GM12878 (cell line): ENCODE measurements at regions not wholly inside any gene's neighbourhood (a gene's known extent, or its start where the extent isn't known, plus 50 kb on each side); places are given as distances from the start of the nearest gene placed in this dataset.

Experiments used
- ATAC-seq: fragments of 200-7000 bp; cut with Tn5 transposase; 3 replicates; pipeline ENCODE4 v1.9.1; 2020; ENCODE audit warnings: mild to moderate bottlenecking, moderate library complexity
- BruUV-seq: library from RNA; stranded (reverse); fragments of 400-500 nt; replicated peaks from 2 replicates; lab custom pipeline; 2021; lab: Mats Ljungman, UMichigan
- CTCF ChIA-PET: fragments of 300-600 bp; sonication (Branson Sonifier 250); formaldehyde crosslinking; extraction: SDS; loops from one replicate; lab custom pipeline; 2021; ENCODE audit warnings: inconsistent platforms; lab: Yijun Ruan, JAX
- POLR2A ChIA-PET: fragments of 350-600 bp; formaldehyde crosslinking; extraction: SDS; loops from one replicate; lab custom pipeline; 2021; ENCODE audit warnings: inconsistent platforms; lab: Charles Lee
- RAD21 ChIA-PET: fragments of 300-600 bp; sonication (Branson Sonifier 250); formaldehyde crosslinking; loops from one replicate; lab custom pipeline; 2023; ENCODE audit warnings: antibody characterized with exemption; ENCODE audit not compliant: unreplicated experiment; lab: Charles Lee
- SMC1A ChIA-PET: fragments of 300-600 bp; sonication (Branson Sonifier 250); formaldehyde crosslinking; loops from one replicate; lab custom pipeline; 2023; ENCODE audit not compliant: unreplicated experiment, uncharacterized antibody; lab: Charles Lee
- DNase-seq: peaks from one replicate; pipeline ENCODE4 v3.0.0-alpha.2; 2011; ENCODE audit warnings: low read depth, low spot score
- FAIRE-seq: peaks from 3 replicates; lab custom pipeline; 2011; peaks lifted over from hg19 to GRCh38; lab: Jason Lieb, UNC
- H2AFZ ChIP-seq: 2 replicates; pipeline ENCODE4 v1.6.0; 2011; ENCODE audit warnings: low read depth, low read length, control low read depth; ENCODE audit not compliant: control insufficient read depth
- H3K27ac ChIP-seq: 2 replicates; pipeline ENCODE4 v1.5.1; 2011; ENCODE audit warnings: control low read depth; ENCODE audit not compliant: control insufficient read depth, insufficient read depth
- H3K27me3 ChIP-seq, 2 experiments: replicated peaks in 1 of 2; 2 replicates each; pipeline versions ENCODE4 v1.6.0 to v1.6.1; 2011; ENCODE audit warnings: low read length in 1 of 2; ENCODE audit not compliant: control insufficient read depth in 2 of 2, insufficient read depth in 2 of 2
- H3K36me3 ChIP-seq, 2 experiments: 2 replicates each; pipeline ENCODE4 v1.5.1; 2011; ENCODE audit warnings: low read length in 1 of 2; ENCODE audit not compliant: control insufficient read depth in 2 of 2, insufficient read depth in 2 of 2
- H3K4me1 ChIP-seq: 2 replicates; pipeline ENCODE4 v1.6.1; 2011; ENCODE audit warnings: mild to moderate bottlenecking, low read length, moderate library complexity, mixed read lengths; ENCODE audit not compliant: control insufficient read depth, insufficient read depth
- H3K4me2 ChIP-seq: 2 replicates; pipeline ENCODE4 v1.6.0; 2011; ENCODE audit warnings: control low read depth; ENCODE audit not compliant: control insufficient read depth, insufficient read depth
- H3K4me3 ChIP-seq: fragments of 200-600 bp; sonication (generic); 2 replicates; pipeline ENCODE4 v1.5.1; 2016
- H3K79me2 ChIP-seq: 2 replicates; pipeline ENCODE4 v1.6.0; 2011; ENCODE audit warnings: low read length; ENCODE audit not compliant: control insufficient read depth, insufficient read depth
- H3K9ac ChIP-seq: 2 replicates; pipeline ENCODE4 v1.8.0; 2011; ENCODE audit warnings: low read length, control low read depth, mixed read lengths; ENCODE audit not compliant: control insufficient read depth, insufficient read depth
- H3K9me3 ChIP-seq: replicated peaks from 3 replicates; pipeline ENCODE4 v1.5.1; 2011; ENCODE audit warnings: mild to moderate bottlenecking, low read length; ENCODE audit not compliant: control insufficient read depth, insufficient read depth
- H4K20me1 ChIP-seq: 2 replicates; pipeline ENCODE4 v1.6.0; 2011; ENCODE audit not compliant: control insufficient read depth, insufficient read depth
- CEBPB ChIP-seq, 2 experiments: fragments of 150-350 bp in 1 of 2; IDR thresholded peaks; 2 replicates each; pipeline ENCODE4 v1.6.1; 2012 to 2014; ENCODE audit warnings: low read depth in 2 of 2, low read length in 2 of 2, borderline replicate concordance in 1 of 2, inconsistent platforms in 1 of 2
- E4F1 ChIP-seq: fragments of 450-650 bp; IDR thresholded peaks from 2 replicates; pipeline ENCODE4 v1.6.1; 2018; ENCODE audit warnings: borderline replicate concordance, mild to moderate bottlenecking; ENCODE audit not compliant: partially characterized antibody
- EZH2 ChIP-seq: IDR thresholded peaks from 2 replicates; pipeline ENCODE4 v1.6.1; 2012; ENCODE audit warnings: low read depth, mild to moderate bottlenecking, control low read depth, inconsistent platforms, low read length, borderline replicate concordance; ENCODE audit not compliant: control insufficient read depth
- FOS ChIP-seq: IDR thresholded peaks from 3 replicates; pipeline ENCODE4 v1.6.1; 2011; ENCODE audit warnings: borderline replicate concordance; ENCODE audit not compliant: insufficient read length; ENCODE audit errors: extremely low read depth
- NFIC ChIP-seq: IDR thresholded peaks from 2 replicates; pipeline ENCODE4 v1.6.1; 2012; ENCODE audit warnings: low read depth, mild to moderate bottlenecking, inconsistent platforms, low read length, moderate library complexity
- NKRF ChIP-seq: fragments of 450-650 bp; conservative IDR thresholded peaks from 2 replicates; pipeline ENCODE4 v1.6.1; 2017; ENCODE audit warnings: mild to moderate bottlenecking, moderate library complexity
- PAX5 ChIP-seq: IDR thresholded peaks from 2 replicates; pipeline ENCODE4 v1.6.1; 2011; ENCODE audit warnings: low read depth, low read length, borderline replicate concordance
- PAX8 ChIP-seq: fragments of 450-650 bp; IDR thresholded peaks from 2 replicates; pipeline ENCODE4 v1.6.1; 2017; ENCODE audit warnings: mild to moderate bottlenecking, moderate library complexity
- PBX3 ChIP-seq: IDR thresholded peaks from 2 replicates; pipeline ENCODE4 v1.6.1; 2011; ENCODE audit warnings: mild to moderate bottlenecking, low read depth, low read length, moderate library complexity; ENCODE audit not compliant: insufficient replicate concordance
- RAD51 ChIP-seq: fragments of 450-650 bp; IDR thresholded peaks from 2 replicates; pipeline ENCODE4 v1.6.1; 2016; ENCODE audit warnings: moderate library complexity, mild to moderate bottlenecking, inconsistent platforms
- SKIL ChIP-seq: fragments of 450-650 bp; IDR thresholded peaks from 2 replicates; pipeline ENCODE4 v1.6.1; 2017; ENCODE audit warnings: mild to moderate bottlenecking, low read depth, inconsistent platforms; ENCODE audit not compliant: poor library complexity, severe bottlenecking
- SPI1 ChIP-seq: IDR thresholded peaks from 2 replicates; pipeline ENCODE4 v1.6.1; 2011; ENCODE audit warnings: low read depth, mild to moderate bottlenecking, low read length, moderate library complexity, borderline replicate concordance; ENCODE audit not compliant: insufficient read depth
- TCF3 ChIP-seq: IDR thresholded peaks from 2 replicates; pipeline ENCODE4 v1.6.1; 2012; ENCODE audit warnings: low read depth, mild to moderate bottlenecking, low read length, borderline replicate concordance; ENCODE audit not compliant: insufficient read depth
- YY1 ChIP-seq: IDR thresholded peaks from 2 replicates; pipeline ENCODE4 v1.6.1; 2011; ENCODE audit warnings: low read depth, mild to moderate bottlenecking, low read length
- ZNF24 ChIP-seq: fragments of 450-650 bp; IDR thresholded peaks from 2 replicates; pipeline ENCODE4 v1.6.1; 2017; ENCODE audit warnings: antibody characterized with exemption, mild to moderate bottlenecking
- WGBS: methylation state at CpG from one replicate; pipeline ENCODE4 v1.1.6; 2016; ENCODE audit warnings: low lambda C conversion rate; ENCODE audit not compliant: insufficient replicate concordance, insufficient coverage; ENCODE audit errors: missing lambda C conversion rate; 5-methylcytosine and 5-hydroxymethylcytosine counted together
- in situ Hi-C: fragments of 300-500 bp; cut with MboI; formaldehyde crosslinking; loops from 9 replicates; pipeline ENCODE4 v1.14.3; 2018; ENCODE audit warnings: mixed read lengths
- intact Hi-C: fragments of 100-400 bp; cut with micrococcal nuclease; formaldehyde crosslinking; loops from one replicate; pipeline ENCODE4 v1.14.2; 2022; ENCODE audit not compliant: unreplicated experiment

GRCh38 chr5:156094001-156094400 lies 233.0 kb upstream of the SGCD start:
- no peak for TF ChIP-seq TCF3
- no peak for TF ChIP-seq PAX5
- TF ChIP-seq CEBPB (IDR thresholded peaks at IDR 0.05; ENCODE audit: borderline replicate concordance in 1 of 2, low read depth in 2 of 2, low read length in 2 of 2) = no peak
- TF ChIP-seq PBX3 = no peak
- no peak for TF ChIP-seq E4F1
- TF ChIP-seq NFIC = no peak
- no peak for TF ChIP-seq SKIL
- no peak for TF ChIP-seq FOS
- TF ChIP-seq EZH2 = no peak
- no peak for TF ChIP-seq NKRF
- no peak for TF ChIP-seq SPI1
- no peak for TF ChIP-seq YY1
- no peak for TF ChIP-seq RAD51
- no peak for TF ChIP-seq ZNF24
- no peak for TF ChIP-seq PAX8
- Histone ChIP-seq H3K36me3 (no peaks in the 10 kb centered on the region), H3K9ac (no peak overlapping the region), H3K27me3 (no peaks in the 10 kb centered on the region), H3K27ac (no peak overlapping the region), H3K79me2 (no peaks in the 10 kb centered on the region), H2AFZ (no peak overlapping the region), H3K9me3 (no peaks in the 10 kb centered on the region), H3K4me3 (no peak overlapping the region), H3K4me1 (no peaks in the 10 kb centered on the region), H3K4me2 (no peak overlapping the region), H4K20me1 (no peaks in the 10 kb centered on the region)
- ChIA-PET RAD21 (no interaction called here), CTCF (no interaction called here), SMC1A (no interaction called here), POLR2A (no interaction called here)
- DNase-seq (no peak), ATAC-seq (no peak), FAIRE-seq (no peak)
- in situ Hi-C loops (no loop called here), intact Hi-C loops (no loop called here)
- 6% methylated on average over 4 of the region's 4 CpGs for WGBS
- BruUV-seq = no TSS peak
